ENCODE measurements at regions not wholly inside any gene's neighbourhood (a gene's known extent, or its start where the extent isn't known, plus 50 kb on each side); places are given as distances from the start of the nearest gene placed in this dataset.

GRCh38 chr2:150041722-150042425, 445.6 kb downstream of the RND3 start:
- Histone ChIP-seq H3K9me3 (ENCODE audit: insufficient read depth, low read depth, low read length) (no peaks in the 10 kb centered on the region), H3K27me3 (ENCODE audit: insufficient read depth, low read length, poor library complexity, severe bottlenecking) (no peaks in the 10 kb centered on the region), H3K36me3 (ENCODE audit: insufficient read depth, low read length) (no peaks in the 10 kb centered on the region), H3F3A (ENCODE audit: low read depth) (no peaks in the 10 kb centered on the region), H4K20me1 (ENCODE audit: insufficient read depth, low read length, poor library complexity, severe bottlenecking) (no peaks in the 10 kb centered on the region), H3K4me2 (ENCODE audit: low read depth, low read length, poor library complexity, severe bottlenecking) (no peak overlapping the region), H3K4me1 (ENCODE audit: insufficient read depth, low read length, poor library complexity, severe bottlenecking) (peaks cover under 1% of the 10 kb centered on the region), H3K9ac (ENCODE audit: low read depth, low read length, poor library complexity, severe bottlenecking) (no peak overlapping the region), H2AFZ (ENCODE audit: low read length) (no peak overlapping the region), H3K9me2 (replicated peaks; ENCODE audit: low read depth, low read length) (no peaks in the 10 kb centered on the region), H3K79me2 (ENCODE audit: insufficient read depth, low read length) (no peaks in the 10 kb centered on the region), H3K4me3 (ENCODE audit: low read length, poor library complexity, severe bottlenecking) (no peak overlapping the region)
- TF ChIP-seq, protein P1, sequence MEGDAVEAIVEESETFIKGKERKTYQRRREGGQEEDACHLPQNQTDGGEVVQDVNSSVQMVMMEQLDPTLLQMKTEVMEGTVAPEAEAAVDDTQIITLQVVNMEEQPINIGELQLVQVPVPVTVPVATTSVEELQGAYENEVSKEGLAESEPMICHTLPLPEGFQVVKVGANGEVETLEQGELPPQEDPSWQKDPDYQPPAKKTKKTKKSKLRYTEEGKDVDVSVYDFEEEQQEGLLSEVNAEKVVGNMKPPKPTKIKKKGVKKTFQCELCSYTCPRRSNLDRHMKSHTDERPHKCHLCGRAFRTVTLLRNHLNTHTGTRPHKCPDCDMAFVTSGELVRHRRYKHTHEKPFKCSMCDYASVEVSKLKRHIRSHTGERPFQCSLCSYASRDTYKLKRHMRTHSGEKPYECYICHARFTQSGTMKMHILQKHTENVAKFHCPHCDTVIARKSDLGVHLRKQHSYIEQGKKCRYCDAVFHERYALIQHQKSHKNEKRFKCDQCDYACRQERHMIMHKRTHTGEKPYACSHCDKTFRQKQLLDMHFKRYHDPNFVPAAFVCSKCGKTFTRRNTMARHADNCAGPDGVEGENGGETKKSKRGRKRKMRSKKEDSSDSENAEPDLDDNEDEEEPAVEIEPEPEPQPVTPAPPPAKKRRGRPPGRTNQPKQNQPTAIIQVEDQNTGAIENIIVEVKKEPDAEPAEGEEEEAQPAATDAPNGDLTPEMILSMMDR (conservative IDR thresholded peaks at IDR 0.05; ENCODE audit: low read length): no peak
- TF ChIP-seq EZH2phosphoT487 (IDR thresholded peaks at IDR 0.05; ENCODE audit: borderline replicate concordance): no peak

DNA sequence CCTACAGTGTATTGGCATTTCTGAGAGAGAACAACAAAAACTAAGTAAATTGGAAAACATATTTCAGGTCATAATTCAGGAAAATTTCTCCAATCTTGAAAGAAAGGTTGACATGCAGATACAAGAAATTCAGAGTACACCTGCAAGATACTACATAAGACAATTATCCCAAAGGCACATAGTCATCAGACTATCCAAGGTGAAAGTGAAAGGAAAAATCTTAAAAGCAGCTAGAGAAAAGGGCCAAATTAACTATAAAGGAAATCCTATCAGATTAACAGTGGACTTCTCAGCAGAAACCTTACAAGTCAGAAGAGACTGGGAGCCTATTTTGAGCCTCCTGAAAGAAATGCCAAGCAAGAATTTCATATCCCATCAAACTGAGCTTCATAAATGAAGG, 449.0 kb upstream of the MMADHC start:
- no peaks in the 10 kb centered on the region for H4K20me1 ChIP-seq (ENCODE audit: insufficient read depth, low read length, poor library complexity, severe bottlenecking)
- no peak overlapping the region for H3K9ac ChIP-seq (ENCODE audit: low read depth, low read length, poor library complexity, severe bottlenecking)
- no peak overlapping the region for H2AFZ ChIP-seq (ENCODE audit: low read length)
- no peaks in the 10 kb centered on the region for H3K9me3 ChIP-seq (ENCODE audit: insufficient read depth, low read depth, low read length)
- no peaks in the 10 kb centered on the region for H3K36me3 ChIP-seq (ENCODE audit: insufficient read depth, low read length)
- TF ChIP-seq, protein P1 (conservative IDR thresholded peaks at IDR 0.05; ENCODE audit: low read length): no peak
- no peak for TF ChIP-seq EZH2phosphoT487 (IDR thresholded peaks at IDR 0.05; ENCODE audit: borderline replicate concordance)
- no peak overlapping the region for H3K4me3 ChIP-seq (ENCODE audit: low read length, poor library complexity, severe bottlenecking)
- H3K4me2 ChIP-seq (ENCODE audit: low read depth, low read length, poor library complexity, severe bottlenecking): no peak overlapping the region
- no peaks in the 10 kb centered on the region for H3F3A ChIP-seq (ENCODE audit: low read depth)
- H3K79me2 ChIP-seq (ENCODE audit: insufficient read depth, low read length): no peaks in the 10 kb centered on the region
- H3K9me2 ChIP-seq (replicated peaks; ENCODE audit: low read depth, low read length): no peaks in the 10 kb centered on the region
- H3K27me3 ChIP-seq (ENCODE audit: insufficient read depth, low read length, poor library complexity, severe bottlenecking): no peaks in the 10 kb centered on the region
- peaks cover 7% of the 10 kb centered on the region for H3K4me1 ChIP-seq (ENCODE audit: insufficient read depth, low read length, poor library complexity, severe bottlenecking)

- TF ChIP-seq EZH2phosphoT487 (IDR thresholded peaks at IDR 0.05; ENCODE audit: borderline replicate concordance): no peak
- TF ChIP-seq, protein P1 (conservative IDR thresholded peaks at IDR 0.05; ENCODE audit: low read length): no peak
- H3F3A ChIP-seq (ENCODE audit: low read depth): no peaks in the 10 kb centered on the region
- H3K4me1 ChIP-seq (ENCODE audit: insufficient read depth, low read length, poor library complexity, severe bottlenecking): peaks cover 13% of the 10 kb centered on the region
- no peaks in the 10 kb centered on the region for H3K9me3 ChIP-seq (ENCODE audit: insufficient read depth, low read depth, low read length)
- H3K27me3 ChIP-seq (ENCODE audit: insufficient read depth, low read length, poor library complexity, severe bottlenecking): no peaks in the 10 kb centered on the region
- H3K9me2 ChIP-seq (replicated peaks; ENCODE audit: low read depth, low read length): no peaks in the 10 kb centered on the region
- no peak overlapping the region for H3K4me2 ChIP-seq (ENCODE audit: low read depth, low read length, poor library complexity, severe bottlenecking)
- H2AFZ ChIP-seq (ENCODE audit: low read length): no peak overlapping the region
- H3K79me2 ChIP-seq (ENCODE audit: insufficient read depth, low read length): no peaks in the 10 kb centered on the region
- H4K20me1 ChIP-seq (ENCODE audit: insufficient read depth, low read length, poor library complexity, severe bottlenecking): no peaks in the 10 kb centered on the region
- no peak overlapping the region for H3K9ac ChIP-seq (ENCODE audit: low read depth, low read length, poor library complexity, severe bottlenecking)
- H3K36me3 ChIP-seq (ENCODE audit: insufficient read depth, low read length): no peaks in the 10 kb centered on the region
- H3K4me3 ChIP-seq (ENCODE audit: low read length, poor library complexity, severe bottlenecking): no peak overlapping the region
Observed at GRCh38 chr2:150034665-150035064, 447.1 kb upstream of the MMADHC start.

Data from Loucy (cell line).